SU-DHL-6 (cell line): ENCODE measurements at regions not wholly inside any gene's neighbourhood (a gene's known extent, or its start where the extent isn't known, plus 50 kb on each side); places are given as distances from the start of the nearest gene placed in this dataset.

Source experiments
- H2AFZ ChIP-seq: fragments of 200-600 bp; sonication (generic); 2 replicates; pipeline ENCODE4 v1.6.1; 2014; ENCODE audit warnings: low read depth, mild to moderate bottlenecking, moderate library complexity, mixed read lengths, antibody characterized with exemption, low read length; ENCODE audit not compliant: severe bottlenecking
- H3F3A ChIP-seq: fragments of 200-600 bp; shearing (Covaris generic); 2 replicates; pipeline ENCODE4 v1.6.0; 2016; ENCODE audit warnings: antibody characterized with exemption, mild to moderate bottlenecking; ENCODE audit not compliant: insufficient read depth
- H3K27ac ChIP-seq: fragments of 200-600 bp; sonication (generic); 2 replicates; pipeline ENCODE4 v1.5.1; 2016; ENCODE audit warnings: low read depth, mild to moderate bottlenecking, low read length, moderate library complexity, mixed read lengths
- H3K27me3 ChIP-seq: fragments of 200-600 bp; sonication (generic), shearing (Covaris generic); 2 replicates; pipeline ENCODE4 v1.6.0; 2014; ENCODE audit warnings: mild to moderate bottlenecking, low read length
- H3K36me3 ChIP-seq: fragments of 200-600 bp; sonication (generic); 2 replicates; pipeline ENCODE4 v1.6.1; 2014; ENCODE audit warnings: mild to moderate bottlenecking, low read length, mixed read lengths
- H3K4me2 ChIP-seq: fragments of 300-600, 200-600 bp; shearing (Covaris generic), sonication (generic); 2 replicates; pipeline ENCODE4 v1.6.0; 2014; ENCODE audit warnings: low read length, low read depth, mild to moderate bottlenecking; ENCODE audit not compliant: poor library complexity, severe bottlenecking
- H3K4me3 ChIP-seq: fragments of 200-600 bp; sonication (generic); 2 replicates; pipeline ENCODE4 v1.5.1; 2014; ENCODE audit warnings: antibody characterized with exemption, low read length, mild to moderate bottlenecking, mixed read lengths; ENCODE audit not compliant: insufficient read depth, poor library complexity, severe bottlenecking
- H3K79me2 ChIP-seq: fragments of 200-600 bp; sonication (generic); 2 replicates; pipeline ENCODE4 v1.6.1; 2014; ENCODE audit warnings: mild to moderate bottlenecking, low read length, moderate library complexity; ENCODE audit not compliant: insufficient read depth
- H3K9ac ChIP-seq: fragments of 200-600 bp; sonication (generic); 2 replicates; pipeline ENCODE4 v1.7.0; 2014; ENCODE audit warnings: mild to moderate bottlenecking, low read length
- H3K9me2 ChIP-seq: fragments of 200-600 bp; sonication (generic); replicated peaks from 2 replicates; pipeline ENCODE4 v1.6.1; 2014; ENCODE audit warnings: low read length; ENCODE audit not compliant: insufficient read depth
- H3K9me3 ChIP-seq: fragments of 200-600 bp; sonication (generic); 2 replicates; pipeline ENCODE4 v1.6.1; 2014; ENCODE audit warnings: low read length, mixed read lengths; ENCODE audit not compliant: insufficient read depth
- H4K20me1 ChIP-seq: fragments of 200-600 bp; sonication (generic); 2 replicates; pipeline ENCODE4 v1.6.1; 2014; ENCODE audit warnings: low read depth, mild to moderate bottlenecking, antibody characterized with exemption, low read length, moderate library complexity, mixed read lengths
- CTCF ChIP-seq: fragments of 200-600 bp; sonication (generic); IDR thresholded peaks from one replicate; pipeline ENCODE4 v1.5.1; 2017; ENCODE audit warnings: antibody characterized with exemption, mild to moderate bottlenecking, low read length, moderate library complexity; ENCODE audit not compliant: insufficient read depth, poor library complexity, severe bottlenecking
- EZH2phosphoT487 ChIP-seq: fragments of 200-600 bp; sonication (generic), shearing (Covaris generic); conservative IDR thresholded peaks from 2 replicates; pipeline ENCODE4 v1.6.1; 2018; ENCODE audit warnings: mild to moderate bottlenecking, antibody characterized with exemption, low read length, moderate library complexity, mixed read lengths

- no peak overlapping the region for H3K4me3 ChIP-seq
- H3K27me3 ChIP-seq: no peaks in the 10 kb centered on the region
- H3K9ac ChIP-seq: no peak overlapping the region
- H3K79me2 ChIP-seq: no peaks in the 10 kb centered on the region
- no peaks in the 10 kb centered on the region for H3K9me3 ChIP-seq
- H3K9me2 ChIP-seq: no peaks in the 10 kb centered on the region
- H4K20me1 ChIP-seq: no peaks in the 10 kb centered on the region
- TF ChIP-seq CTCF (no peak), EZH2phosphoT487 (no peak)
- no peaks in the 10 kb centered on the region for H3F3A ChIP-seq
- H3K4me2 ChIP-seq: no peak overlapping the region
- no peaks in the 10 kb centered on the region for H3K36me3 ChIP-seq
- no peak overlapping the region for H2AFZ ChIP-seq
- no peak overlapping the region for H3K27ac ChIP-seq
Measured at GRCh38 chr15:60079210-60079609, 75.1 kb downstream of the FOXB1 start.

- Histone ChIP-seq H3F3A (no peaks in the 10 kb centered on the region), H3K4me3 (no peak overlapping the region), H3K4me2 (no peak overlapping the region), H3K27me3 (no peaks in the 10 kb centered on the region), H3K27ac (no peak overlapping the region), H3K9ac (no peak overlapping the region), H3K79me2 (no peaks in the 10 kb centered on the region), H3K9me3 (no peaks in the 10 kb centered on the region), H3K36me3 (no peaks in the 10 kb centered on the region), H2AFZ (no peak overlapping the region), H3K9me2 (no peaks in the 10 kb centered on the region), H4K20me1 (no peaks in the 10 kb centered on the region)
- TF ChIP-seq EZH2phosphoT487: no peak
Measured at GRCh38 chr15:60081976-60082375, 77.9 kb downstream of the FOXB1 start.

DNA sequence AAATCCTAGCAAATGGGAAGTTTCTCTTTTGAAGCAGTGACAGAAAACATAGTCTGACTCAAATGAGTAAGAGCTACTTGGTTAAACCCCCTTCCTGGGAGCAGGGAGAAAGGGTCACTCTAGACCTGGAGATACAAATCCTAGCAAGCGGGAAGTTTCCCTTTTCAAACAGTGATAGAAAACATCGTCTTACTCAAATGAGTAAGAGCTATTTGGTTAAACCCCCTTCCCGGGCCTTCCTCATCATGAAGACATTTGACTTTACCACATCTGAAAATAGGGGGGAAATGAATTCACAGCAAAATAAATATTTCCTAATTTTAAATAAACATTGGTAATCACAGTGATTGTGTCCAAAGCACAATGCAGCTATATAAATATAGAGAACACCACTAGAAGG lies 79.2 kb downstream of the FOXB1 start:
- Histone ChIP-seq H3K9ac (no peak overlapping the region), H3K79me2 (no peaks in the 10 kb centered on the region), H2AFZ (no peak overlapping the region), H4K20me1 (no peaks in the 10 kb centered on the region), H3K4me2 (no peak overlapping the region), H3F3A (no peaks in the 10 kb centered on the region), H3K4me3 (no peak overlapping the region), H3K27ac (no peak overlapping the region), H3K36me3 (no peaks in the 10 kb centered on the region), H3K9me2 (no peaks in the 10 kb centered on the region), H3K27me3 (no peaks in the 10 kb centered on the region), H3K9me3 (no peaks in the 10 kb centered on the region)
- TF ChIP-seq CTCF (no peak), EZH2phosphoT487 (no peak)

DNA sequence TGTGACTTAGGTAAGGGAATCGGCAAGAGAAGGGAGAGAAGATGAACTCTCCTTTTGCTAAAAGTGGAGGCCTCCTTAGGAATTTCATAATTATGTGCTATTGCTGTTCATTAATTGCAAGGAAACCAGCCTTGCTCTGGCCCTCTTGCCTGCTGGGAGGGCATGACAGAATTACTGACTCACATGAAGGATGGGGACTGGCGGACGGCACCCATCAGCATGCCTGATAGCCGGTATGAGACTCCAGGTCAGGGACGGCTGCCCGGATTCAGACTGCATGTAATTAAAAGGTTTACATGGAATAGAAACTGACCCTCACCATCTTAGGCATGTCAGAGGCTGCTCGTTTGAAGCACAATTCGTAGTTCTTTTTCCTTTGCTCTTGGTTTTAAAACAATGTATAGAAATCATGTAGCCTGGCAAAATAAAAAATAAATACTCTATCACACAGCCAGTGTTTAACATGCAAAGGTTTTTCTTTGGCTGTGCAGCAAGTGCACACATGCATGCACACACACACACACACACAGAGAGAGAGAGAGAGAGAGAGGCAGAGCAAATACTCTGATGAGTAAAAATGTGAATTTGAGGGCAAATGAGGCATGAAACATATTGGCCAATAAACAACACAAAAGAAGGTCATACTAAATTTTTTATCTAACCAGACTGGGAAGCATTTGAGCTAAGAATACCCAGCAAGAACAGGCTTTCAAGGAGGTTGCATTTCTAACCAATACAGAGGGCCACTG lies 82.7 kb downstream of the FOXB1 start:
- Histone ChIP-seq H3K9me3 (no peaks in the 10 kb centered on the region), H3K36me3 (no peaks in the 10 kb centered on the region), H3K27ac (no peak overlapping the region), H3K9me2 (no peaks in the 10 kb centered on the region), H3K27me3 (no peaks in the 10 kb centered on the region), H4K20me1 (no peaks in the 10 kb centered on the region), H3F3A (no peaks in the 10 kb centered on the region), H3K79me2 (no peaks in the 10 kb centered on the region), H3K4me3 (no peak overlapping the region), H3K9ac (no peak overlapping the region), H3K4me2 (no peak overlapping the region), H2AFZ (no peak overlapping the region)
- no peak for TF ChIP-seq CTCF
- no peak for TF ChIP-seq EZH2phosphoT487
